Type B pancreatic cell (in vitro differentiated cells): ENCODE measurements at regions not wholly inside any gene's neighbourhood (a gene's known extent, or its start where the extent isn't known, plus 50 kb on each side); places are given as distances from the start of the nearest gene placed in this dataset.

Experiments
- DNase-seq: peaks from one replicate; pipeline ENCODE4 v3.0.0; 2021; ENCODE audit warnings: mixed read lengths; ENCODE audit not compliant: unreplicated experiment; ENCODE audit errors: extremely low spot score
- H3K27ac Mint-ChIP-seq: 2 replicates; pipeline ENCODE4 v1.8.0; 2021; ENCODE audit warnings: mild to moderate bottlenecking, mixed read lengths
- H3K27me3 Mint-ChIP-seq: 2 replicates; pipeline ENCODE4 v1.8.0; 2021; ENCODE audit warnings: mixed read lengths
- H3K36me3 Mint-ChIP-seq: 2 replicates; pipeline ENCODE4 v1.8.0; 2021; ENCODE audit warnings: mixed read lengths
- H3K4me1 Mint-ChIP-seq: one replicate; pipeline ENCODE4 v1.8.0; 2021; ENCODE audit warnings: mixed read lengths; ENCODE audit not compliant: unreplicated experiment
- H3K4me3 Mint-ChIP-seq: 2 replicates; pipeline ENCODE4 v1.8.0; 2021; ENCODE audit warnings: mild to moderate bottlenecking, mixed read lengths
- H3K9me3 Mint-ChIP-seq: 2 replicates; pipeline ENCODE4 v1.8.0; 2021; ENCODE audit warnings: mixed read lengths
- TF ChIP-seq, protein P1 (sequence below): fragments of 200-600 bp; sonication (generic); conservative IDR thresholded peaks from 2 replicates; pipeline ENCODE4 v1.5.0; 2021; ENCODE audit warnings: antibody characterized with exemption, mild to moderate bottlenecking

GRCh38 chr2:236366397-236366796, 102.2 kb upstream of the ASB18 start:
- no peaks in the 10 kb centered on the region for H3K36me3 Mint-ChIP-seq
- H3K4me1 Mint-ChIP-seq, result peaks cover 13% of the 10 kb centered on the region
- H3K27me3 Mint-ChIP-seq, result peaks cover 8% of the 10 kb centered on the region
- no peaks in the 10 kb centered on the region for H3K9me3 Mint-ChIP-seq
- TF ChIP-seq, protein P1, sequence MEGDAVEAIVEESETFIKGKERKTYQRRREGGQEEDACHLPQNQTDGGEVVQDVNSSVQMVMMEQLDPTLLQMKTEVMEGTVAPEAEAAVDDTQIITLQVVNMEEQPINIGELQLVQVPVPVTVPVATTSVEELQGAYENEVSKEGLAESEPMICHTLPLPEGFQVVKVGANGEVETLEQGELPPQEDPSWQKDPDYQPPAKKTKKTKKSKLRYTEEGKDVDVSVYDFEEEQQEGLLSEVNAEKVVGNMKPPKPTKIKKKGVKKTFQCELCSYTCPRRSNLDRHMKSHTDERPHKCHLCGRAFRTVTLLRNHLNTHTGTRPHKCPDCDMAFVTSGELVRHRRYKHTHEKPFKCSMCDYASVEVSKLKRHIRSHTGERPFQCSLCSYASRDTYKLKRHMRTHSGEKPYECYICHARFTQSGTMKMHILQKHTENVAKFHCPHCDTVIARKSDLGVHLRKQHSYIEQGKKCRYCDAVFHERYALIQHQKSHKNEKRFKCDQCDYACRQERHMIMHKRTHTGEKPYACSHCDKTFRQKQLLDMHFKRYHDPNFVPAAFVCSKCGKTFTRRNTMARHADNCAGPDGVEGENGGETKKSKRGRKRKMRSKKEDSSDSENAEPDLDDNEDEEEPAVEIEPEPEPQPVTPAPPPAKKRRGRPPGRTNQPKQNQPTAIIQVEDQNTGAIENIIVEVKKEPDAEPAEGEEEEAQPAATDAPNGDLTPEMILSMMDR, result no peak
- no peak overlapping the region for H3K27ac Mint-ChIP-seq
- no peak for DNase-seq
- no peak overlapping the region for H3K4me3 Mint-ChIP-seq

- Mint-ChIP-seq H3K4me1 (peaks cover 13% of the 10 kb centered on the region), H3K9me3 (no peaks in the 10 kb centered on the region), H3K36me3 (no peaks in the 10 kb centered on the region), H3K27ac (no peak overlapping the region), H3K4me3 (no peak overlapping the region), H3K27me3 (peaks cover 8% of the 10 kb centered on the region)
- DNase-seq, result no peak
- TF ChIP-seq, protein P1, result no peak
Observed at GRCh38 chr2:236367506-236368289, 103.5 kb upstream of the ASB18 start.

DNA sequence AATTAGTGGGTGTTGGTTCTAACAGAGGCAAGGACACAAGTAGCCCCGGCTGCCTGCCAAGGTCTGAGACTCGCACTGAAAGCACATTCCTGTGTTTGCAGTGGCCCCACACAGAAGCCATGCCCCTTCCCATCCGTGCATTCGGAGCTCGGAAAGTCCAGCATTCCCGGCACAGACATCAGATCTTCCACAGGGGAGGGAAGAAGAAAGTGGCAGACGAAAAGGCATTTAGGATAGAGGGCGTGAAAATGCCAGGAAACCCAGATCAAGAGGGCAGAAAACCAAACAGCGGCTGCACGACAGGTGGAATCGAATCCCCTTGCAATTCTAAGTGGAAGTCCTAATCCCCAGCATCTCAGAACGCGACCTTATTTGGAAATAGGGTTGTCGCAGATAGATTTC, 105.5 kb upstream of the ASB18 start:
- Mint-ChIP-seq H3K9me3 (peaks cover 6% of the 10 kb centered on the region), H3K4me1 (peaks cover 13% of the 10 kb centered on the region), H3K27me3 (peaks cover 8% of the 10 kb centered on the region), H3K4me3 (peak overlapping the region; percentile 47), H3K27ac (peak overlapping the region; percentile 14), H3K36me3 (no peaks in the 10 kb centered on the region)
- no peak for DNase-seq
- TF ChIP-seq, protein P1, result no peak

DNA sequence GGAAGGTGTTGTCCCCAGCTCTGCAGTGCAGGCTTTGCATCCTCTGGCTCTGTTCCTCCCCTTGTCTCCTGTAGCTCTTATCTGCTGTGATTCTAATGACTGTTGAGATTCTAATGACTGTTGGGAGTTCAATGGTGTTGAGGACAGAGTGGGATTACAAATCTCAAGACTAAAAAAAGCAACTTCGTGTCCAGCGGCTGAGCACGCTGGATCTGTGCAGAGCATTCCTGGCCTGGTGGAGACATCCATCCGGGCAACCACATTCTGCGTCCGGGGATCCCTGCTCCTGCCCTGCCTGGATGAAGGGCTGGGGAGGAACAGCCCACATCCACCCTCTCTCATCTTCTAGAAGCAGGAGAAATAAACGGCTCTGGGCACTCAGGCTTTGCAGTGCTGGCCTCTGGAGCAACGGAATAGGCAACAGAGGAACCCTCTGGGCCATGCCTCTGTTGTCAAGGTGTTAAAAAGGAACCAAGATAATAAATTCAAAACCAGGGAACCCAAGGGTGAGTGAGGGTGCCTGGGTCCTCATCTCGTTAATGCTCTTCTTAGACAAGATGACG, 106.7 kb upstream of the ASB18 start:
- Mint-ChIP-seq H3K27ac (no peak overlapping the region), H3K36me3 (no peaks in the 10 kb centered on the region), H3K27me3 (peaks cover 8% of the 10 kb centered on the region), H3K4me3 (no peak overlapping the region), H3K4me1 (peaks cover 13% of the 10 kb centered on the region), H3K9me3 (peaks cover 6% of the 10 kb centered on the region)
- DNase-seq, result no peak
- TF ChIP-seq, protein P1, result no peak

GRCh38 chr2:236375973-236376476, 111.8 kb upstream of the ASB18 start:
- no peaks in the 10 kb centered on the region for H3K4me1 Mint-ChIP-seq
- TF ChIP-seq, protein P1, result no peak
- no peaks in the 10 kb centered on the region for H3K27me3 Mint-ChIP-seq
- H3K4me3 Mint-ChIP-seq, result no peak overlapping the region
- peaks cover 6% of the 10 kb centered on the region for H3K9me3 Mint-ChIP-seq
- DNase-seq, result no peak
- no peak overlapping the region for H3K27ac Mint-ChIP-seq
- no peaks in the 10 kb centered on the region for H3K36me3 Mint-ChIP-seq
